Loucy (cell line): ENCODE measurements at regions not wholly inside any gene's neighbourhood (a gene's known extent, or its start where the extent isn't known, plus 50 kb on each side); places are given as distances from the start of the nearest gene placed in this dataset.

ENCODE experiments used
- H2AFZ ChIP-seq: fragments of 200-600 bp; sonication (generic); 2 replicates; pipeline ENCODE4 v1.6.0; 2016; ENCODE audit warnings: antibody characterized with exemption, mild to moderate bottlenecking, low read length, moderate library complexity
- H3F3A ChIP-seq: fragments of 200-600 bp; 2 replicates; pipeline ENCODE4 v1.6.0; 2016; ENCODE audit warnings: antibody characterized with exemption, low read depth, mild to moderate bottlenecking
- H3K27me3 ChIP-seq: fragments of 200-600 bp; sonication (generic); 2 replicates; pipeline ENCODE4 v1.6.1; 2014; ENCODE audit warnings: low read length, mild to moderate bottlenecking; ENCODE audit not compliant: insufficient read depth, poor library complexity, severe bottlenecking
- H3K36me3 ChIP-seq: fragments of 200-600 bp; sonication (generic); 2 replicates; pipeline ENCODE4 v1.6.1; 2016; ENCODE audit warnings: low read length; ENCODE audit not compliant: insufficient read depth
- H3K4me1 ChIP-seq: fragments of 200-600 bp; sonication (generic); 2 replicates; pipeline ENCODE4 v1.5.1; 2014; ENCODE audit warnings: low read length, mild to moderate bottlenecking; ENCODE audit not compliant: insufficient read depth, poor library complexity, severe bottlenecking
- H3K4me2 ChIP-seq: fragments of 200-600 bp; sonication (generic); 2 replicates; pipeline ENCODE4 v1.6.0; 2014; ENCODE audit warnings: antibody characterized with exemption, low read length, low read depth, mild to moderate bottlenecking; ENCODE audit not compliant: poor library complexity, severe bottlenecking
- H3K4me3 ChIP-seq: fragments of 200-600 bp; sonication (generic); 2 replicates; pipeline ENCODE4 v1.5.1; 2014; ENCODE audit warnings: low read length, mild to moderate bottlenecking, mixed read lengths; ENCODE audit not compliant: poor library complexity, severe bottlenecking
- H3K79me2 ChIP-seq: fragments of 200-600 bp; sonication (generic); 2 replicates; pipeline ENCODE4 v1.6.1; 2014; ENCODE audit warnings: low read length; ENCODE audit not compliant: insufficient read depth
- H3K9ac ChIP-seq: fragments of 200-600 bp; sonication (generic); 2 replicates; pipeline ENCODE4 v1.6.0; 2014; ENCODE audit warnings: mild to moderate bottlenecking, low read depth, low read length, moderate library complexity; ENCODE audit not compliant: poor library complexity, severe bottlenecking
- H3K9me2 ChIP-seq: fragments of 200-600 bp; sonication (generic); replicated peaks from 2 replicates; pipeline ENCODE4 v1.6.1; 2016; ENCODE audit warnings: low read depth, low read length, mixed read lengths
- H3K9me3 ChIP-seq: fragments of 200-600 bp; sonication (generic); 2 replicates; pipeline ENCODE4 v1.6.1; 2014; ENCODE audit warnings: mild to moderate bottlenecking, antibody characterized with exemption, low read length, low read depth; ENCODE audit not compliant: insufficient read depth
- H4K20me1 ChIP-seq: fragments of 200-600 bp; sonication (generic); 2 replicates; pipeline ENCODE4 v1.6.0; 2014; ENCODE audit warnings: antibody characterized with exemption, low read length, mild to moderate bottlenecking; ENCODE audit not compliant: insufficient read depth, poor library complexity, severe bottlenecking
- EZH2phosphoT487 ChIP-seq: fragments of 200-600 bp; IDR thresholded peaks from 2 replicates; pipeline ENCODE4 v1.6.1; 2018; ENCODE audit warnings: antibody characterized with exemption, mild to moderate bottlenecking, moderate library complexity, borderline replicate concordance
- TF ChIP-seq, protein P1 (sequence below): fragments of 200-600 bp; sonication (generic); conservative IDR thresholded peaks from 2 replicates; pipeline ENCODE4 v1.5.1; 2014; ENCODE audit warnings: mild to moderate bottlenecking, antibody characterized with exemption, low read length

DNA sequence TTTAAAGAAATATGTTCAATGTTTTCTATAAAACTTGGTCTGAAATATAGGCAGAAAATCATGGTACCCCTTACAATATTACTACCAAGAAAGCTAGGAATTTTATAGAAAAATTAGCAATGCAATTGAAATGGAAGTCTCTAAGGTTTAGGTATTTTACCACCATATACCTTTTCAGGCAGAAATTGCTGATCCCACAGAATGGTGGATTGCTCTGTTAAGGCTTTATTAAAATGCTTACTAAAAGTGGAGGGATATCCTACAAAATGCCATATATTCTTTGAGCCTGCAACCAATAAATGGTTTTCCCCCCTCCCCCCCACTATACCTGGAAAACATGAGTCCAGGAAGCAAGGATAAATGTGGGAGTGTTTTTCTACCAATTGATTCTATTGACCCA lies 718.1 kb upstream of the NOVA1 start:
- no peak overlapping the region for H3K9ac ChIP-seq
- no peaks in the 10 kb centered on the region for H3K79me2 ChIP-seq
- no peak for TF ChIP-seq EZH2phosphoT487
- TF ChIP-seq, protein P1, sequence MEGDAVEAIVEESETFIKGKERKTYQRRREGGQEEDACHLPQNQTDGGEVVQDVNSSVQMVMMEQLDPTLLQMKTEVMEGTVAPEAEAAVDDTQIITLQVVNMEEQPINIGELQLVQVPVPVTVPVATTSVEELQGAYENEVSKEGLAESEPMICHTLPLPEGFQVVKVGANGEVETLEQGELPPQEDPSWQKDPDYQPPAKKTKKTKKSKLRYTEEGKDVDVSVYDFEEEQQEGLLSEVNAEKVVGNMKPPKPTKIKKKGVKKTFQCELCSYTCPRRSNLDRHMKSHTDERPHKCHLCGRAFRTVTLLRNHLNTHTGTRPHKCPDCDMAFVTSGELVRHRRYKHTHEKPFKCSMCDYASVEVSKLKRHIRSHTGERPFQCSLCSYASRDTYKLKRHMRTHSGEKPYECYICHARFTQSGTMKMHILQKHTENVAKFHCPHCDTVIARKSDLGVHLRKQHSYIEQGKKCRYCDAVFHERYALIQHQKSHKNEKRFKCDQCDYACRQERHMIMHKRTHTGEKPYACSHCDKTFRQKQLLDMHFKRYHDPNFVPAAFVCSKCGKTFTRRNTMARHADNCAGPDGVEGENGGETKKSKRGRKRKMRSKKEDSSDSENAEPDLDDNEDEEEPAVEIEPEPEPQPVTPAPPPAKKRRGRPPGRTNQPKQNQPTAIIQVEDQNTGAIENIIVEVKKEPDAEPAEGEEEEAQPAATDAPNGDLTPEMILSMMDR = no peak
- no peak overlapping the region for H2AFZ ChIP-seq
- no peaks in the 10 kb centered on the region; the same call in 1 of the 2 replicates for H3K9me3 ChIP-seq
- no peaks in the 10 kb centered on the region for H3K9me2 ChIP-seq
- no peaks in the 10 kb centered on the region for H3K4me1 ChIP-seq
- H4K20me1 ChIP-seq = no peaks in the 10 kb centered on the region
- H3K36me3 ChIP-seq = no peaks in the 10 kb centered on the region
- no peak overlapping the region for H3K4me3 ChIP-seq
- no peak overlapping the region for H3K4me2 ChIP-seq
- H3F3A ChIP-seq = no peaks in the 10 kb centered on the region
- H3K27me3 ChIP-seq = no peaks in the 10 kb centered on the region

DNA sequence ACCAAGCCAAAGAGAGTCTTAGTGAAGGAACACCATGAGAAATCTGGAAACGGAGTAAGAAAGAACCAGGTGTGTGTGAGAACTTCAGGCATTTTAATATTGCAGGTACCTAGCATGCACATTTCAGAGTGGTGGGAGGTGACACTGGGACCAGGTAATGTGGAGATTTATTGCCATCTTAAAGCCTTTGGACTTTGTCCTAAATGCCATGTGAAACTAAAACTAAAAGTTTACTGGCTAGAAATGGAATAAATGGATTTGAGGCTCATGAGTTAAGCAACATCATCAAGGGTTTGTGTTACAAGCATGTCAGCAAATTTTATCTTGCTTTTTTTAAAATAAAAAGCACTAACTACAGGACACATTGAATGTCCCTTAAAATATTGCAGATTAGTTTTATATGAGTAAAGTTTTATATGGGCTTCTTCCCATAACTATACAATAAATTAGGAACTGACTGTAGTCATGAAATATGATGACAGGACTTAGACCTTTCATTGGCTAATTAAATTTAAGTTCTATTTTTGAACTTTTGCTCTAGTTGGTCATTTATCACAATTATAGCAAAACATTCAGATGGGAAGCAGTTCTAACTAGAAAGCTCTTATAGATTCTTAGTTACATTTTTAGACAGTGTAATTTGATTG lies 721.1 kb upstream of the NOVA1 start:
- no peaks in the 10 kb centered on the region for H3K79me2 ChIP-seq
- no peaks in the 10 kb centered on the region for H3K4me1 ChIP-seq
- no peak overlapping the region for H2AFZ ChIP-seq
- H3F3A ChIP-seq = no peaks in the 10 kb centered on the region
- H3K27me3 ChIP-seq = no peaks in the 10 kb centered on the region
- TF ChIP-seq, protein P1 = no peak
- no peak for TF ChIP-seq EZH2phosphoT487
- no peaks in the 10 kb centered on the region for H4K20me1 ChIP-seq
- no peaks in the 10 kb centered on the region for H3K36me3 ChIP-seq
- no peaks in the 10 kb centered on the region; the same call in 1 of the 2 replicates for H3K9me3 ChIP-seq
- H3K9ac ChIP-seq = no peak overlapping the region
- H3K4me3 ChIP-seq = no peak overlapping the region
- H3K4me2 ChIP-seq = no peak overlapping the region
- H3K9me2 ChIP-seq = no peaks in the 10 kb centered on the region

DNA sequence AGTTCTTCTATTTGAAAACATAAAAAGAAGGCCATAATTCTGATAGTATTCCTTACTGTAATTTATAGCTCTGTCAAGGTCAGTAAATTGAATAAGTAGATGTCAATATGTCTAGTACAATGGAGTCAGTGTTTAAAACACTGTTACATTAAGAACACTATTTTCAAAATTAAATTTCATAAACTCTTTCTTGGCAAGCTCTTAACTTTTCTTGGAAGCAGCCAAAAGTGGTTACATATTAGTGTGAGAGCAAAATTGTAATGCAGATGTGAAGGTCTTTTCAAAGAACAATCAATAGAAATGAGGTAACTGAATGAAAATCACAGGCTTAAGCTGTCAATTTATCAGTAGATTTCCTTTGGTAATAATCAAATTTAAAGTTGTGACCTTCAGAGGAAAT lies 722.4 kb upstream of the NOVA1 start:
- Histone ChIP-seq H3K4me3 (no peak overlapping the region), H3K9me3 (no peaks in the 10 kb centered on the region; the same call in 1 of the 2 replicates), H3F3A (no peaks in the 10 kb centered on the region)

More for the DNA sequence above, 722.4 kb upstream of the NOVA1 start:
- no peaks in the 10 kb centered on the region for H4K20me1 ChIP-seq
- H3K4me2 ChIP-seq = no peak overlapping the region
- H2AFZ ChIP-seq = no peak overlapping the region
- H3K4me1 ChIP-seq = no peaks in the 10 kb centered on the region
- H3K79me2 ChIP-seq = no peaks in the 10 kb centered on the region
- TF ChIP-seq, protein P1 = no peak
- TF ChIP-seq EZH2phosphoT487 = no peak
- H3K27me3 ChIP-seq = no peaks in the 10 kb centered on the region
- H3K9me2 ChIP-seq = no peaks in the 10 kb centered on the region
- no peak overlapping the region for H3K9ac ChIP-seq
- H3K36me3 ChIP-seq = no peaks in the 10 kb centered on the region
